ENCODE measurements at regions not wholly inside any gene's neighbourhood (a gene's known extent, or its start where the extent isn't known, plus 50 kb on each side); places are given as distances from the start of the nearest gene placed in this dataset.
"Not testable (repeated sequence)": the region's sequence is repeated elsewhere in the genome, so short reads cannot be mapped to it uniquely, and the experiment has no call there.

- no peak for DNase-seq (ENCODE audit: low read depth)
Observed at GRCh38 chr3:182404031-182404430, 389.3 kb upstream of the ATP11B start.

DNA sequence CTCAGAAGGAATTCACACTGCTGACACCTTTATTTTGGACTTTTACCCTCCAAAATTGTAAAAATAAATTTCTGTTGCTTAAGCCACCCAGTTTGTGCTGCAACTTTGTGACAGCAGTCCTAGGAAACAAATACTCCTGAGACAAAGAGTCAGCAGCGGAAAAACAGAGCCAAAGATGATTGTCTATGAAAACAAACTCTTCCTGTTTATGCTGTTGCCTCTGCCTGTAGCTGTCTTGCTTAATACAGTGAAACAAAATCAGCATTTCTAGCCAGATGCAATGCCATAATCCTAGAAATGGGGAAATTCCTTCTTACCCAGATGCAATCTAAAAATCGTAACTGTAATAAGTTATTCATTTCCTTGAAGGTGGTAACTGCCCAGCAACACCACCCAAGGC, 387.5 kb upstream of the ATP11B start:
- no peak for DNase-seq (ENCODE audit: low read depth)

- DNase-seq (ENCODE audit: low read depth) = no peak
Observed at GRCh38 chr3:182406786-182407185, 386.5 kb upstream of the ATP11B start.

- DNase-seq (ENCODE audit: low read depth) = no peak
Observed at GRCh38 chr3:182410051-182410450, 383.3 kb upstream of the ATP11B start.

GRCh38 chr3:182412066-182412465, 381.2 kb upstream of the ATP11B start:
- no peak for DNase-seq (ENCODE audit: low read depth)

- no peak for DNase-seq (ENCODE audit: low read depth)
Observed at GRCh38 chr3:182413061-182413460, 380.2 kb upstream of the ATP11B start.

DNA sequence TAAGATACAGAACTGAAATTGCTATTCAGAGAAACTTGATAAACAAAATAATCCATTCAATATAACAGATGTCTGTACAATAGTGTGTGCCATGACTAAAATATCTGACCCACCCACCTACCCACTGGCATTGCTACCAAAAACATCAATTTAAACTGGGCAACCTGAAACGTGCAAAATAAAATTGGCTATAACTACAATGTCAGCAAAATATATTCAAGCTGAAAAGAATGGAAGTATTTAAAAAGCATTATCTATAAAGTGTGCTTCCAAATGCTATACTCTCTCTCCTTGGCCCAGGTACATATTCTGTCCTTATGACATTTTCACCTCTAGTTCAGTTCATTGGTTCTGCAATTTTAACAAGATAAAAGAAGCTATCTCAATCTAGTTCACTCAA, 379.6 kb upstream of the ATP11B start:
- no peak for DNase-seq (ENCODE audit: low read depth)

GRCh38 chr3:182414586-182414985, 378.7 kb upstream of the ATP11B start:
- no peak for DNase-seq (ENCODE audit: low read depth)

DNA sequence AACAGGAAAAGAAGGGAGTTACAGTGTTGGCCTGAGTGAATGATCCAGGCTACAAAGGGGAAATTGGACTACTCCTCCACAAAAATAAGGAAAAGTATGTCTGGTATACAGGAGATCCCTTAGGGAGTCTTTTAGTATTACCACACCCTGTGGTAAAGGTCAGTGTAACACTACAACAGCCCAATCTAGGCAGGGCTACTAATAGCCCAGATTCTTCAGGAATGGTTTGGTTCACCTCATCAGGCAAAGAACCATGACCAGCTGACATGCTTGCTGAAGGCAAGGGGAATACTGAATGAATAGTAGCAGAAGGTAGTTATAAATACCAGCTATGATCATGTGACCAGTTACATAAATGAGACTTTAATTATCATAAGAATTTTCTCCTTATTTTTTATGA, 372.6 kb upstream of the ATP11B start:
- DNase-seq (ENCODE audit: low read depth) = no peak

DNA sequence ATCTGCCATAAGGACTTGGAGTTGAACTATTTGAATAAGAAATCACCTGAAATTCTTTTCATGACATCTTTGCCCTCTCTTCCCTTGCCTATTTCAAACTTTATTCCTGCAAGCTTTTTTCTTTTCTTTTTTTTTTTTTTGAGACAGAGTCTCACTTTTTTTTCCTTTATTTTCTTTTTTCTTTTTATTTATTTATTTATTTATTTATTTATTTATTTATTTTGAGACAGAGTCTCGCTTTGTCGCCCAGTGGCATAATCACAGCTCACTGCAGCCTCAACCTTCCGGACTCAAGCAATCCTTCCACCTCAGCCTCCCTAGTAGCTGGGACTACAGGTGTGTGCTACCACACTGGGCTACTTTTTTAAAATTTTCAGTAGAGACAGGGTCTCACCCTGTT, 369.3 kb upstream of the ATP11B start:
- no peak for DNase-seq (ENCODE audit: low read depth)

GRCh38 chr3:182425926-182426718, 367.2 kb upstream of the ATP11B start:
- not testable (repeated sequence) for DNase-seq (ENCODE audit: low read depth)

- DNase-seq (ENCODE audit: low read depth) = not testable (repeated sequence)
Observed at GRCh38 chr3:182431972-182432371, 361.3 kb upstream of the ATP11B start.

- DNase-seq (ENCODE audit: low read depth) = no peak
Observed at GRCh38 chr3:182435860-182436259, 357.4 kb upstream of the ATP11B start.

DNA sequence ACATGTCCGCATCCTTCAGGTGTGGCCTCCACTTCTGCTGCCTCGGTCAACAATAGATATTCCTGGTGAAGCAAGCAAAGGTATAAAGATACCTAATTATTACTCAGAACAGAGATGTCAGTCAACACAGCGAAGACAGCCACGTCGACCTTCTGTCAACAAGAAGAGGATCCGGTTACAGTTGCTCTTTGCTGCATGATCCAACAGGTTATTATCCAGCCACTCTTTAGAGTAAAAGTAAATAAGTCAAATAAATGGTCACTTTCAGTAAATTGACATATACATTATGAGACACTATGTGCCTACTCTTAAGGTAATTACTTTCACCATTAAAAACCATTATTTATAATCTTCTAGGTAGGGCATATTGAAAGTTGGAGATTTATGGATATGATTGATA, 356.8 kb upstream of the ATP11B start:
- no peak for DNase-seq (ENCODE audit: low read depth)

DNA sequence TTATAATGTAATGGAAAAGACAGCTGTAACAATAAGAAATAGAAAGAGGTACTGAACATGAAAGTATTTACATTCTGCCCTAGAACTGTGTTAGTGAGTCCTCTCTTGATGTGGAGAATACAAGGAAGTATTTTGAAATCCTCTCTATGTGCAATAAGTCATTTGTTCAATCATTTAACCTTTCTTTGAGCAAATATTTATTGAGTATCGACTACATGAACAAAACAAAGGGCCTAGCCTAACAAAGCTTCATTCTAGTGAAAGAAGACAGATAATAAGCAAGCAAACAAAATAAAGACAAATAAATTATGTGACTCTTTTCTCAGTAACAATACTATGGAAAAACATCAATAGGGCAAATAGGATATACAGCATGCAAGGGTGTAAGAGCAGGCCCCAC, 354.9 kb upstream of the ATP11B start:
- no peak for DNase-seq (ENCODE audit: low read depth)

- no peak for DNase-seq (ENCODE audit: low read depth)
Observed at GRCh38 chr3:182440101-182440500, 353.2 kb upstream of the ATP11B start.

- no peak for DNase-seq (ENCODE audit: low read depth)
Observed at GRCh38 chr3:182445576-182445975, 347.7 kb upstream of the ATP11B start.

DNA sequence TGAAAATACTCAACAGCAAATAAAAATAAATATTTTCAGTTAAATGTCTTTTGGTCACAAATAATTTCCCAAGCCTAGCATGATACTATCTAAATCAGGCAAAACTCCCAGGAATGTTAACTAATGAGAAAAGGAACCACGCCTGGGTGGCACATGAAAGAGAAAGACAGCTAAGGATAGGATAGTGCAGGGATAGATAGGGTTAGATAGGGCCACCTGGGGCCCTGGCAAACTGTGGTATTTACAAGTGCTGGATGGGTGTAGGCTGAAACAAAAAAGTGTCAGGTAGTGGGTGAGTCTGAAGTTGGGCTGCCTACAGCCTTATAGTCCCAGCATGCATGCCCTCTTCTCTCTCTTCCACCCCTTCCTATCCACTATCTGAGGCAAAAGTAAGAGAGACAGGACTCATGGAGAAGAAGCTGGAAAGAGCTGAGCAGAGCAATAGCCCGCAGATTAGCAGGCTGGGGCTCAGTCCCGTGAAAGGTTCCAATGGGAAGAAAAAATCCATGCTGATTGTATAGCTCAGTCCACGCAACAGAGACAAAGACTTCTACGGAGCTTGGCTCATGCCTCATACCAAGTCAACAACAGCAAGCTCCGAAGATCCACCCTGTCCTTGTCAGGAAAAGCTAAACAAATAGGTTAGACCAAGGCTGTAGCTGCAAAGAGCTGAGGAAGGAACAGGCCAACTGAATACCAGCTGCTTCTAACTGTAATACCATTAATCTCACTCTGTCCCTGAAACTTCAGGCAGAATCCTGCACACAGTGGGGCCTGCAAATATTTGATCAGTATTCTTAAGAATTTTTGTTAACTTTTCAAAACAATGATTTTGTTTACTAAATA, 342.1 kb upstream of the ATP11B start:
- no peak for DNase-seq (ENCODE audit: low read depth)

DNA sequence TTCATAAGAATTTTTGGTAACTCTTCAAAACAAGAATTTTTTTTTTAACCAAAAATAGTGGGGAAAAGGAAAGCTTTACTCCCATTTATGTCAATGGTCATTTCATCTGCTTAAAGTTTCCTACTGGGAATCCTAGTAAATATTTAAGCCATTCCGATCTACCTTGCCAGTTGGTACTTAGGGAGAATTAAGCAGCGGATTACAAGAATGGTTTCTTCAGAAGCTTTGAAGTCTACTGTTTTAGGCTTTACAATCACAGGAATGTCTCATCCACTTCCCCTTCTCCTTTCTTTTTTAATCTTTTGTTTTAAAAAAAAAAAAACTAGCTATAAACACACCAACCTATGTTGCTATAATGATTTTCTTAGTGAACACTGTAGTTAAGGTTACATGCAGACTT, 341.4 kb upstream of the ATP11B start:
- no peak for DNase-seq (ENCODE audit: low read depth)

DNA sequence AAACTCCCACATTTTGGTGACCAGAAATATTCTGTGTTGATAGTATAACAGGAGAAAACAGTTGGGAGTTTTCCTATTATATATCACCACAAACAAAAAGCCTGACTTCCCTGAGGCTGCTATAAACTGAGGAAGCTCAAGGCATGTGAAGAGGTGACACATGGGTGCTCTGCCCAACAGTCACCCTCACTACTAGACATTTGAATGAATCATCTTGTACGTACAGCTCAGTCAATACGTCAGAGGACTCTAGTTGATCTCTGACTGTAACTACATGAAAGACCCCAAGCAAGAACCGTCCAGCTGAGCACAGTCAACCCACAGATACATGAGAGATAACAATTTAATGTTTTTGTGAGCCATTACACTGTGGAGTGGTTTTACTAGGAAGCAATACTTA, 338.3 kb upstream of the ATP11B start:
- DNase-seq (ENCODE audit: low read depth) = no peak

GRCh38 chr3:182460303-182460702, 333.0 kb upstream of the ATP11B start:
- no peak for DNase-seq (ENCODE audit: low read depth)

DNA sequence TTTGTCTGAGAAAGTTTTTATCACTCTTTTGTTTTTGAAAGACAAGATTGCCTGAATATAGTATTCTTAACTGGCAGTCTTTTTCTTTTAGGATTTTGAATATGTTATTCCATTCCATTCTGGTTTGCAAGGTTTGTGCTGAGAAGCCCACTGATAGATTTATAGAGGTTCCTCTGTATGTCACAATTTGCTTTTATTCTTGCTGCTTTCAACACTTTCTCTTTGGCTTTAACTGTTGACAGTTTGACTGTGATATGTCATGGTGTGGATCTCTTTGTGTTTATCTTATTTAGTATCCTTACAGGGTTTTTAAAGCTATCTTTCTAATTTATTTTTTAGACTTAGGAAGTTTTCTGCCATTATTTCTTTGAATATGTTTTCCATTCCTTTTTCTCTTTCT, 331.2 kb upstream of the ATP11B start:
- DNase-seq (ENCODE audit: low read depth) = no peak

DNA sequence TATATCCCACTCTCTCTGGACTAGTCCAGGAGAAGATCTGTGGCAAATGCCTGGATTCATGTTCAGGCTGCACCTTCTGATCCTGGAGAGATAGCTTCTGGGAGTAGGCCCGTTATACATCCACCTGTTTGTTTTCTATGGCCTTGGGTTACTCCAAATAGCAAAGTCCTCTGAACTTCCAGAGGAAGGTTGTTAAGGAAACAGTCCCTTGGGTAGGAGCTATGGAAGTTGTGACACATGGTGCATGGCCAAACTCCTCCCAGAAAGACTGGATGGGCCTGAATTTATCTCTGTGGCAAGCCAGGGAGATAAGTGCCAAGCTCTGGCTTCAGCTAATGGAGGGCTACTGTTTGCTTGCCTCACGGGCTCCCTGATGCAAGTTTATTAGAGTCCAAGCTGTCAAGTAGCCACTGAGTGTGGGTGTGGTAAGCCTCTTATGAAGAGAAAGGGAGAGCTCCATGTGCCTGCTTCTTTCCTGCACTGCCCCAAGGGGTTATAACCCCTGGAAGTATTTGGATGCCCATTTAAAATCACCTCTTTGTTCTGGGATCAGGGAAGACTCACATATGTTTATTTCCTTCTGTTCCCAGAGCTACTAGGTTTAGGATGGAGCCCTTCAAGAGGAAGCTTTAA, 328.7 kb upstream of the ATP11B start:
- no peak for DNase-seq (ENCODE audit: low read depth)

Data from activated T-helper 1 cell treated with Interleukin-2 at 50 U/mL for 16 hours (primary cell).